K562 (cell line): ENCODE measurements at regions not wholly inside any gene's neighbourhood (a gene's known extent, or its start where the extent isn't known, plus 50 kb on each side); places are given as distances from the start of the nearest gene placed in this dataset.

Experiments used
- ATAC-seq: fragments of 200-7000 bp; cut with Tn5 transposase; 3 replicates; pipeline ENCODE4 v1.9.1; 2020; ENCODE audit warnings: moderate library complexity
- BruUV-seq: library from RNA; stranded (reverse); fragments of 400-500 nt; replicated peaks from 2 replicates; lab custom pipeline; 2021; lab: Mats Ljungman, UMichigan
- CTCF ChIA-PET: fragments of 300-600 bp; formaldehyde crosslinking; extraction: SDS; loops from one replicate; lab custom pipeline; 2021; ENCODE audit warnings: low intra/inter-chr PET ratio; lab: Yijun Ruan, JAX
- POLR2A ChIA-PET: fragments of 300-600, 350-650 bp; sonication (Branson Sonifier 250); formaldehyde crosslinking; extraction: SDS; loops from one replicate; lab custom pipeline; 2021; ENCODE audit warnings: antibody characterized with exemption, inconsistent platforms; lab: Yijun Ruan, JAX
- DNase-seq, 4 experiments: peaks; one replicate each; pipeline versions ENCODE4 v3.0.0 to v3.0.0-alpha.2; 2011 to 2018; ENCODE audit warnings: low spot score in 3 of 4, mixed read lengths in 3 of 4; ENCODE audit errors: extremely low read depth in 1 of 4
- FAIRE-seq: peaks from 2 replicates; lab custom pipeline; 2011; peaks lifted over from hg19 to GRCh38; lab: Jason Lieb, UNC
- H2AFZ ChIP-seq: 2 replicates; pipeline ENCODE4 v1.6.0; 2011; ENCODE audit warnings: low read depth, low read length, control low read depth, inconsistent platforms
- H3K27ac ChIP-seq: fragments of 200-600 bp; 3 replicates; pipeline ENCODE4 v1.8.0; 2011; ENCODE audit warnings: low read depth, mild to moderate bottlenecking, control low read depth, inconsistent platforms, low read length, moderate library complexity, mixed read lengths; ENCODE audit errors: extremely low read depth
- H3K27me3 ChIP-seq, 2 experiments: fragments of 300-600 bp in 1 of 2; 2 replicates in 1 of 2; 3 replicates in 1 of 2; pipeline versions ENCODE4 v1.6.0 to v1.8.0; 2011; ENCODE audit warnings: inconsistent platforms in 2 of 2, low read length in 2 of 2, mild to moderate bottlenecking in 1 of 2, mixed read lengths in 1 of 2, moderate library complexity in 1 of 2; ENCODE audit not compliant: control insufficient read depth in 2 of 2, insufficient read depth in 2 of 2
- H3K36me3 ChIP-seq: fragments of 300-600 bp; 3 replicates; pipeline ENCODE4 v1.8.0; 2011; ENCODE audit warnings: mild to moderate bottlenecking, low read length, inconsistent platforms; ENCODE audit not compliant: control insufficient read depth, insufficient read depth
- H3K4me1 ChIP-seq, 2 experiments: fragments of 200-600 bp in 1 of 2; replicated peaks in 1 of 2; 2 replicates in 1 of 2; 3 replicates in 1 of 2; pipeline versions ENCODE4 v1.5.1 to v1.8.0; 2011; ENCODE audit warnings: inconsistent platforms in 2 of 2, low read length in 2 of 2, mild to moderate bottlenecking in 1 of 2, mixed read lengths in 1 of 2, moderate library complexity in 1 of 2; ENCODE audit not compliant: control insufficient read depth in 2 of 2, insufficient read depth in 2 of 2
- H3K4me2 ChIP-seq: 2 replicates; pipeline ENCODE4 v1.6.1; 2011; ENCODE audit warnings: low read length, control low read depth, inconsistent platforms, mixed read lengths; ENCODE audit not compliant: insufficient read depth
- H3K4me3 ChIP-seq: fragments of 200-600 bp; sonication (generic), shearing (Covaris generic); 2 replicates; pipeline ENCODE4 v1.5.1; 2016; ENCODE audit warnings: control low read depth, inconsistent platforms
- H3K79me2 ChIP-seq: fragments of 200-600 bp; 3 replicates; pipeline ENCODE4 v1.8.0; 2011; ENCODE audit warnings: low read length, inconsistent platforms; ENCODE audit not compliant: control insufficient read depth, insufficient read depth
- H3K9ac ChIP-seq, 2 experiments: 2 replicates each; pipeline versions ENCODE4 v1.6.0 to v1.6.1; 2011; ENCODE audit warnings: low read depth in 2 of 2, low read length in 2 of 2, control low read depth in 1 of 2, inconsistent platforms in 1 of 2, mild to moderate bottlenecking in 1 of 2, mixed read lengths in 1 of 2; ENCODE audit not compliant: insufficient read depth in 1 of 2
- H3K9me1 ChIP-seq: one replicate; pipeline ENCODE4 v1.6.0; 2011; ENCODE audit warnings: inconsistent platforms, mild to moderate bottlenecking, low read length, moderate library complexity; ENCODE audit not compliant: control insufficient read depth, insufficient read depth
- H3K9me3 ChIP-seq: replicated peaks from 2 replicates; pipeline ENCODE4 v1.5.1; 2011; ENCODE audit warnings: low read depth, low read length, inconsistent platforms; ENCODE audit not compliant: control insufficient read depth, insufficient read depth
- H4K20me1 ChIP-seq: replicated peaks from 2 replicates; pipeline ENCODE4 v1.6.1; 2011; ENCODE audit warnings: low read length, inconsistent platforms, mixed read lengths; ENCODE audit not compliant: control insufficient read depth, insufficient read depth
- COPS2 ChIP-seq: fragments of 450-650 bp; conservative IDR thresholded peaks from 2 replicates; pipeline ENCODE4 v1.6.1; 2016; ENCODE audit warnings: mild to moderate bottlenecking, moderate library complexity
- GABPB1 ChIP-seq: sonication (generic); formaldehyde crosslinking; IDR thresholded peaks from 2 replicates; pipeline ENCODE4 v1.8.0; 2022; ENCODE audit warnings: mild to moderate bottlenecking, missing genetic modification reagents
- MED1 ChIP-seq: sonication (generic); formaldehyde crosslinking; IDR thresholded peaks from 2 replicates; pipeline ENCODE4 v1.8.1; 2023; ENCODE audit warnings: missing genetic modification reagents, borderline replicate concordance
- NFYB ChIP-seq: IDR thresholded peaks from 2 replicates; pipeline ENCODE4 v1.6.1; 2011; ENCODE audit warnings: mild to moderate bottlenecking, moderate library complexity; ENCODE audit not compliant: insufficient read length; ENCODE audit errors: extremely low read depth
- POLR3A ChIP-seq: IDR thresholded peaks from 2 replicates; pipeline ENCODE4 v1.6.1; 2011; ENCODE audit warnings: borderline replicate concordance, mild to moderate bottlenecking, moderate library complexity; ENCODE audit not compliant: insufficient read length, insufficient read depth; ENCODE audit errors: extremely low read depth
- RBM15 ChIP-seq: fragments of 200-400 bp; formaldehyde crosslinking; IDR thresholded peaks from 2 replicates; pipeline ENCODE4 v1.6.1; 2018; ENCODE audit warnings: mild to moderate bottlenecking, low read length, moderate library complexity; ENCODE audit not compliant: insufficient read depth
- SNRNP70 ChIP-seq: fragments of 200-400 bp; formaldehyde crosslinking; optimal IDR thresholded peaks from 2 replicates; pipeline ENCODE3; 2017; ENCODE audit warnings: low read depth, low read length
- ZNF41 ChIP-seq: fragments of 250-450 bp; sonication (Bioruptor Pico); conservative IDR thresholded peaks from 2 replicates; pipeline ENCODE4 v1.4.0; 2020; ENCODE audit warnings: mild to moderate bottlenecking
- ZNF583 ChIP-seq: fragments of 250-450 bp; sonication (Bioruptor Pico); IDR thresholded peaks from 2 replicates; pipeline ENCODE4 v1.4.0; 2020
- WGBS: fragments of 100-300 bp; shearing (Covaris generic); methylation state at CpG from one replicate; pipeline ENCODE4 v1.1.6; 2016; ENCODE audit warnings: low coverage, mixed read lengths; ENCODE audit not compliant: insufficient coverage; ENCODE audit errors: missing lambda C conversion rate; 5-methylcytosine and 5-hydroxymethylcytosine counted together
- in situ Hi-C: fragments of 300-500 bp; cut with MboI; formaldehyde crosslinking; loops from 4 replicates; pipeline ENCODE4 v1.15.0; 2018; ENCODE audit warnings: inconsistent platforms, mixed read lengths
- intact Hi-C: fragments of 100-400 bp; cut with micrococcal nuclease; formaldehyde crosslinking; loops from 2 replicates; pipeline ENCODE4 v1.14.2; 2022
- TF ChIP-seq, protein P1 (sequence below): sonication (generic); formaldehyde crosslinking; IDR thresholded peaks from 2 replicates; pipeline ENCODE4 v1.8.0; 2022; ENCODE audit warnings: mild to moderate bottlenecking, missing genetic modification reagents
- TF ChIP-seq, protein P2 (sequence below): fragments of 250-450 bp; sonication (Bioruptor Pico); IDR thresholded peaks from 2 replicates; pipeline ENCODE4 v1.4.0; 2020; ENCODE audit warnings: mild to moderate bottlenecking, moderate library complexity

DNA sequence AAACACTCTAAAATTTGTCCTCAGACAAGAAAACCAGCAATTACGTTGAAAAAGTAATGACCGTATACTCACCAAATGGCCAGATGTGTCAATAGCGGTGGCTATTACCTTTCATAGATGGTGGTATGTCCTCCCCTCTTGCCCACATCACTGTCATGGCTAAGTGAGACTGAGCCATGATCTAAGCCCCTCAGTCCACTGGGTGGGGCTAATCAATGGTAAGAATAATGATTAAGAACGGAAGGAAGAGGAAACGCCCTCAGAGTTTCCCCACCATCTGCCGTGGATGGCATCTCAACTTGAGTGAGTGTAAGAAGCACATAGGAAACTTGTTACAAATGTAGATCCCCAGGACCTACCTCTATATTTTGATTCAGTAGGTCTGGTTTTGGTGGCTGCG is 65.8 kb upstream of the EFEMP1 start:
- CTCF ChIA-PET, result no interaction called here
- no peaks in the 10 kb centered on the region for H4K20me1 ChIP-seq
- no peaks in the 10 kb centered on the region for H3K79me2 ChIP-seq
- ATAC-seq, result no peak
- H3K27me3 ChIP-seq, result 0 out of 5 replicates have a peak, but pooled peaks cover 0 to 3% of the 10 kb centered on the region in 2 experiments
- intact Hi-C loops (no loop called here), in situ Hi-C loops (no loop called here)
- no peak overlapping the region for H3K4me3 ChIP-seq
- no peak overlapping the region for H2AFZ ChIP-seq
- POLR2A ChIA-PET, result no interaction called here
- no peaks in the 10 kb centered on the region for H3K9me3 ChIP-seq
- no TSS peak for BruUV-seq
- no peaks in the 10 kb centered on the region for H3K9me1 ChIP-seq
- 5% methylated on average over 7 of the region's 7 CpGs for WGBS
- H3K4me2 ChIP-seq, result no peak overlapping the region
- FAIRE-seq, result no peak
- no peaks in the 10 kb centered on the region for H3K36me3 ChIP-seq
- no peaks in the 10 kb centered on the region for H3K4me1 ChIP-seq
- H3K27ac ChIP-seq, result no peak overlapping the region
- no peak overlapping the region for H3K9ac ChIP-seq
- DNase-seq, result no peak
- no peak for TF ChIP-seq GABPB1 (CRISPR knock-in tag)
- TF ChIP-seq, protein P1, sequence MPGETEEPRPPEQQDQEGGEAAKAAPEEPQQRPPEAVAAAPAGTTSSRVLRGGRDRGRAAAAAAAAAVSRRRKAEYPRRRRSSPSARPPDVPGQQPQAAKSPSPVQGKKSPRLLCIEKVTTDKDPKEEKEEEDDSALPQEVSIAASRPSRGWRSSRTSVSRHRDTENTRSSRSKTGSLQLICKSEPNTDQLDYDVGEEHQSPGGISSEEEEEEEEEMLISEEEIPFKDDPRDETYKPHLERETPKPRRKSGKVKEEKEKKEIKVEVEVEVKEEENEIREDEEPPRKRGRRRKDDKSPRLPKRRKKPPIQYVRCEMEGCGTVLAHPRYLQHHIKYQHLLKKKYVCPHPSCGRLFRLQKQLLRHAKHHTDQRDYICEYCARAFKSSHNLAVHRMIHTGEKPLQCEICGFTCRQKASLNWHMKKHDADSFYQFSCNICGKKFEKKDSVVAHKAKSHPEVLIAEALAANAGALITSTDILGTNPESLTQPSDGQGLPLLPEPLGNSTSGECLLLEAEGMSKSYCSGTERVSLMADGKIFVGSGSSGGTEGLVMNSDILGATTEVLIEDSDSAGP (CRISPR knock-in tag), result no peak
- TF ChIP-seq POLR3A, result no peak
- no peak for TF ChIP-seq ZNF583 (CRISPR knock-in tag)
- no peak for TF ChIP-seq SNRNP70
- TF ChIP-seq RBM15, result no peak
- TF ChIP-seq ZNF41, result no peak
- no peak for TF ChIP-seq MED1
- no peak for TF ChIP-seq COPS2
- TF ChIP-seq, protein P2, sequence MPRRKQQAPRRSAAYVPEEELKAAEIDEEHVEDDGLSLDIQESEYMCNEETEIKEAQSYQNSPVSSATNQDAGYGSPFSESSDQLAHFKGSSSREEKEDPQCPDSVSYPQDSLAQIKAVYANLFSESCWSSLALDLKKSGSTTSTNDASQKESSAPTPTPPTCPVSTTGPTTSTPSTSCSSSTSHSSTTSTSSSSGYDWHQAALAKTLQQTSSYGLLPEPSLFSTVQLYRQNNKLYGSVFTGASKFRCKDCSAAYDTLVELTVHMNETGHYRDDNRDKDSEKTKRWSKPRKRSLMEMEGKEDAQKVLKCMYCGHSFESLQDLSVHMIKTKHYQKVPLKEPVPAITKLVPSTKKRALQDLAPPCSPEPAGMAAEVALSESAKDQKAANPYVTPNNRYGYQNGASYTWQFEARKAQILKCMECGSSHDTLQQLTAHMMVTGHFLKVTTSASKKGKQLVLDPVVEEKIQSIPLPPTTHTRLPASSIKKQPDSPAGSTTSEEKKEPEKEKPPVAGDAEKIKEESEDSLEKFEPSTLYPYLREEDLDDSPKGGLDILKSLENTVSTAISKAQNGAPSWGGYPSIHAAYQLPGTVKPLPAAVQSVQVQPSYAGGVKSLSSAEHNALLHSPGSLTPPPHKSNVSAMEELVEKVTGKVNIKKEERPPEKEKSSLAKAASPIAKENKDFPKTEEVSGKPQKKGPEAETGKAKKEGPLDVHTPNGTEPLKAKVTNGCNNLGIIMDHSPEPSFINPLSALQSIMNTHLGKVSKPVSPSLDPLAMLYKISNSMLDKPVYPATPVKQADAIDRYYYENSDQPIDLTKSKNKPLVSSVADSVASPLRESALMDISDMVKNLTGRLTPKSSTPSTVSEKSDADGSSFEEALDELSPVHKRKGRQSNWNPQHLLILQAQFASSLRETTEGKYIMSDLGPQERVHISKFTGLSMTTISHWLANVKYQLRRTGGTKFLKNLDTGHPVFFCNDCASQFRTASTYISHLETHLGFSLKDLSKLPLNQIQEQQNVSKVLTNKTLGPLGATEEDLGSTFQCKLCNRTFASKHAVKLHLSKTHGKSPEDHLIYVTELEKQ (CRISPR knock-in tag), result no peak
- no peak for TF ChIP-seq NFYB
